HCT116 (cell line): ENCODE measurements at regions not wholly inside any gene's neighbourhood (a gene's known extent, or its start where the extent isn't known, plus 50 kb on each side); places are given as distances from the start of the nearest gene placed in this dataset.

Source experiments
- ATAC-seq: fragments of 200-7000 bp; cut with Tn5 transposase; 2 replicates; pipeline ENCODE4 v1.9.1; 2020; ENCODE audit warnings: mild to moderate bottlenecking, moderate library complexity
- BruUV-seq: library from RNA; stranded (reverse); fragments of 400-500 nt; replicated peaks from 2 replicates; lab custom pipeline; 2021; lab: Mats Ljungman, UMichigan
- CTCF ChIA-PET: fragments of 300-600 bp; sonication (Branson Sonifier 250); formaldehyde crosslinking; loops from one replicate; lab custom pipeline; 2021; ENCODE audit warnings: antibody characterized with exemption; lab: Charles Lee
- POLR2A ChIA-PET: fragments of 300-600, 350-600 bp; sonication (Branson Sonifier 250); formaldehyde crosslinking; loops from one replicate; lab custom pipeline; 2021; ENCODE audit warnings: antibody characterized with exemption; lab: Charles Lee
- RAD21 ChIA-PET, 2 experiments: fragments of 300-600 bp; sonication (Branson Sonifier 250); formaldehyde crosslinking; loops; one replicate each; lab custom pipeline; 2023; ENCODE audit warnings: low total read pairs in 2 of 2; ENCODE audit not compliant: uncharacterized antibody in 2 of 2, unreplicated experiment in 2 of 2, low non-redundant PET in 1 of 2; lab: Charles Lee
- DNase-seq: peaks from one replicate; pipeline ENCODE4 v3.0.0-alpha.2; 2010; ENCODE audit warnings: low read depth, low spot score
- H2AFZ ChIP-seq: fragments of 200-600 bp; shearing (Covaris generic), sonication (generic); 2 replicates; pipeline ENCODE4 v1.6.1; 2017; ENCODE audit warnings: low read depth, mixed run types, mixed read lengths, antibody characterized with exemption, low read length; ENCODE audit not compliant: poor library complexity, severe bottlenecking
- H3K27ac ChIP-seq: 2 replicates; pipeline ENCODE4 v1.5.1; 2012; ENCODE audit warnings: low read depth, low read length
- H3K27me3 ChIP-seq: fragments of 200-600 bp; sonication (generic); 2 replicates; pipeline ENCODE4 v1.6.1; 2016; ENCODE audit warnings: mixed run types, low read length, mixed read lengths; ENCODE audit not compliant: insufficient read depth
- H3K36me3 ChIP-seq, 2 experiments: fragments of 200-500 bp in 1 of 2; fragments of 200-600 bp in 1 of 2; sonication (Bioruptor generic) in 1 of 2; sonication (generic) in 1 of 2; 2 replicates each; pipeline versions ENCODE4 v1.5.1 to v1.6.1; 2014 to 2016; ENCODE audit warnings: low read length in 2 of 2, inconsistent platforms in 1 of 2, mixed read lengths in 1 of 2, mixed run types in 1 of 2; ENCODE audit not compliant: insufficient read depth in 2 of 2, control insufficient read depth in 1 of 2
- H3K4me1 ChIP-seq, 2 experiments: fragments of 200-600 bp in 1 of 2; sonication (generic) in 1 of 2; 2 replicates each; pipeline versions ENCODE4 v1.5.1 to v1.6.1; 2012 to 2017; ENCODE audit warnings: low read length in 2 of 2, inconsistent platforms in 1 of 2, mild to moderate bottlenecking in 1 of 2, mixed read lengths in 1 of 2, mixed run types in 1 of 2, moderate library complexity in 1 of 2; ENCODE audit not compliant: insufficient read depth in 2 of 2, control insufficient read depth in 1 of 2
- H3K4me2 ChIP-seq: fragments of 200-600 bp; sonication (generic); 2 replicates; pipeline ENCODE4 v1.6.1; 2017; ENCODE audit warnings: mixed run types, low read length, mixed read lengths
- H3K4me3 ChIP-seq, 2 experiments: fragments of 200-600 bp in 1 of 2; sonication (generic) in 1 of 2; replicated peaks in 1 of 2; 2 replicates each; pipeline ENCODE4 v1.5.1; 2011 to 2016; ENCODE audit warnings: low read length in 2 of 2, control low read depth in 1 of 2, low read depth in 1 of 2, mild to moderate bottlenecking in 1 of 2, mixed read lengths in 1 of 2, mixed run types in 1 of 2
- H3K79me2 ChIP-seq: fragments of 200-600 bp; sonication (generic); 2 replicates; pipeline ENCODE4 v1.6.1; 2017; ENCODE audit warnings: mild to moderate bottlenecking, mixed run types, low read length, moderate library complexity, mixed read lengths; ENCODE audit not compliant: insufficient read depth
- H3K9ac ChIP-seq: fragments of 200-600 bp; sonication (generic); 2 replicates; pipeline ENCODE4 v1.6.1; 2016; ENCODE audit warnings: low read length, mixed read lengths
- H3K9me2 ChIP-seq: fragments of 200-600 bp; sonication (generic), shearing (Covaris generic); 2 replicates; pipeline ENCODE4 v1.6.1; 2017; ENCODE audit warnings: mixed run types, mild to moderate bottlenecking, moderate library complexity; ENCODE audit not compliant: insufficient read depth
- H3K9me3 ChIP-seq, 2 experiments: fragments of 200-500 bp in 1 of 2; fragments of 200-600 bp in 1 of 2; sonication (Bioruptor generic) in 1 of 2; sonication (generic) in 1 of 2; 2 replicates each; pipeline ENCODE4 v1.6.1; 2014 to 2017; ENCODE audit warnings: low read length in 2 of 2, mixed read lengths in 2 of 2, inconsistent platforms in 1 of 2, low read depth in 1 of 2, mild to moderate bottlenecking in 1 of 2, mixed run types in 1 of 2, moderate library complexity in 1 of 2; ENCODE audit not compliant: control insufficient read depth in 1 of 2, insufficient read depth in 1 of 2
- H4K20me1 ChIP-seq: fragments of 200-600 bp; sonication (generic), shearing (Covaris generic); 2 replicates; pipeline ENCODE4 v1.6.1; 2017; ENCODE audit warnings: mixed run types, mild to moderate bottlenecking, moderate library complexity; ENCODE audit not compliant: insufficient read depth
- ATF3 ChIP-seq: IDR thresholded peaks from 2 replicates; pipeline ENCODE4 v1.6.1; 2012
- CBX3 ChIP-seq: IDR thresholded peaks from 2 replicates; pipeline ENCODE4 v1.6.1; 2012; ENCODE audit warnings: low read depth
- CEBPB ChIP-seq: IDR thresholded peaks from 2 replicates; pipeline ENCODE4 v1.6.1; 2012; ENCODE audit warnings: low read depth
- EGR1 ChIP-seq: IDR thresholded peaks from 2 replicates; pipeline ENCODE4 v1.6.1; 2012; ENCODE audit warnings: low read depth
- ELF1 ChIP-seq: IDR thresholded peaks from 2 replicates; pipeline ENCODE4 v1.6.1; 2012; ENCODE audit warnings: low read depth, borderline replicate concordance
- EZH2 ChIP-seq: fragments of 200-600 bp; sonication (generic); IDR thresholded peaks from 2 replicates; pipeline ENCODE4 v1.6.1; 2017; ENCODE audit warnings: antibody characterized with exemption, mixed run types
- POLR2A ChIP-seq: IDR thresholded peaks from 2 replicates; pipeline ENCODE4 v1.7.0; 2011; ENCODE audit warnings: borderline replicate concordance; ENCODE audit not compliant: insufficient read depth, insufficient read length; ENCODE audit errors: extremely low read depth
- POLR2AphosphoS5 ChIP-seq: IDR thresholded peaks from 2 replicates; pipeline ENCODE4 v1.6.1; 2011; ENCODE audit warnings: mild to moderate bottlenecking, low read depth, low read length, moderate library complexity
- REST ChIP-seq: IDR thresholded peaks from 2 replicates; pipeline ENCODE4 v1.6.1; 2012; ENCODE audit warnings: low read depth
- SP1 ChIP-seq: IDR thresholded peaks from 2 replicates; pipeline ENCODE4 v1.6.1; 2012; ENCODE audit warnings: low read depth
- YY1 ChIP-seq: IDR thresholded peaks from 2 replicates; pipeline ENCODE4 v1.6.1; 2011; ENCODE audit warnings: low read length, low read depth, moderate library complexity, mild to moderate bottlenecking; ENCODE audit not compliant: insufficient replicate concordance; ENCODE audit errors: extremely low read depth
- ZBTB33 ChIP-seq: IDR thresholded peaks from 2 replicates; pipeline ENCODE4 v1.6.1; 2011; ENCODE audit warnings: mild to moderate bottlenecking, low read length, moderate library complexity; ENCODE audit not compliant: insufficient replicate concordance; ENCODE audit errors: extremely low read depth
- ZNF274 ChIP-seq: fragments of 200-500 bp; sonication (Bioruptor generic); IDR thresholded peaks from 2 replicates; pipeline ENCODE4 v1.6.1; 2014; ENCODE audit warnings: mild to moderate bottlenecking, low read depth, low read length, inconsistent platforms
- intact Hi-C: fragments of 100-400 bp; cut with micrococcal nuclease; formaldehyde crosslinking; loops from 2 replicates; pipeline ENCODE4 v1.10.0; 2022
- TF ChIP-seq, protein P1 (sequence below), 3 experiments: fragments of 200-600 bp in 1 of 3; sonication (generic) in 1 of 3; IDR thresholded peaks in 2 of 3; conservative IDR thresholded peaks in 1 of 3; 2 replicates each; pipeline ENCODE4 v1.5.1; 2012 to 2017; ENCODE audit warnings: low read depth in 2 of 3, low read length in 2 of 3, antibody characterized with exemption in 1 of 3, borderline replicate concordance in 1 of 3, control low read depth in 1 of 3, mild to moderate bottlenecking in 1 of 3, mixed read lengths in 1 of 3, mixed run types in 1 of 3, moderate library complexity in 1 of 3; ENCODE audit not compliant: insufficient read depth in 1 of 3

GRCh38 chr6:40290816-40291215 lies 296.3 kb downstream of the LRFN2 start:
- RAD21 ChIA-PET = no interaction called here

More at GRCh38 chr6:40290816-40291215, 296.3 kb downstream of the LRFN2 start:
- DNase-seq (no peak), ATAC-seq (no peak)
- H3K9ac ChIP-seq = no peak overlapping the region
- H3K27me3 ChIP-seq = peaks cover 68% of the 10 kb centered on the region
- H2AFZ ChIP-seq = no peak overlapping the region
- no peaks in the 10 kb centered on the region for H3K79me2 ChIP-seq
- CTCF ChIA-PET = no interaction called here
- intact Hi-C loops = no loop called here
- H4K20me1 ChIP-seq = no peaks in the 10 kb centered on the region
- H3K9me2 ChIP-seq = no peaks in the 10 kb centered on the region
- H3K27ac ChIP-seq = no peak overlapping the region
- H3K4me3 ChIP-seq = no peak overlapping the region
- BruUV-seq = no TSS peak
- POLR2A ChIA-PET = no interaction called here
- H3K4me2 ChIP-seq = no peak overlapping the region
- H3K4me1 ChIP-seq = no peaks in the 10 kb centered on the region
- TF ChIP-seq, protein P1, sequence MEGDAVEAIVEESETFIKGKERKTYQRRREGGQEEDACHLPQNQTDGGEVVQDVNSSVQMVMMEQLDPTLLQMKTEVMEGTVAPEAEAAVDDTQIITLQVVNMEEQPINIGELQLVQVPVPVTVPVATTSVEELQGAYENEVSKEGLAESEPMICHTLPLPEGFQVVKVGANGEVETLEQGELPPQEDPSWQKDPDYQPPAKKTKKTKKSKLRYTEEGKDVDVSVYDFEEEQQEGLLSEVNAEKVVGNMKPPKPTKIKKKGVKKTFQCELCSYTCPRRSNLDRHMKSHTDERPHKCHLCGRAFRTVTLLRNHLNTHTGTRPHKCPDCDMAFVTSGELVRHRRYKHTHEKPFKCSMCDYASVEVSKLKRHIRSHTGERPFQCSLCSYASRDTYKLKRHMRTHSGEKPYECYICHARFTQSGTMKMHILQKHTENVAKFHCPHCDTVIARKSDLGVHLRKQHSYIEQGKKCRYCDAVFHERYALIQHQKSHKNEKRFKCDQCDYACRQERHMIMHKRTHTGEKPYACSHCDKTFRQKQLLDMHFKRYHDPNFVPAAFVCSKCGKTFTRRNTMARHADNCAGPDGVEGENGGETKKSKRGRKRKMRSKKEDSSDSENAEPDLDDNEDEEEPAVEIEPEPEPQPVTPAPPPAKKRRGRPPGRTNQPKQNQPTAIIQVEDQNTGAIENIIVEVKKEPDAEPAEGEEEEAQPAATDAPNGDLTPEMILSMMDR (IDR thresholded peaks at IDR 0.05 in 2 of 3, conservative IDR thresholded peaks at IDR 0.05 in 1 of 3; ENCODE audit: borderline replicate concordance in 1 of 3, insufficient read depth in 1 of 3, low read depth in 2 of 3, low read length in 2 of 3) = no peak
- no peak for TF ChIP-seq ATF3
- TF ChIP-seq ZBTB33 = no peak
- TF ChIP-seq POLR2A = no peak
- TF ChIP-seq CBX3 = no peak
- no peak for TF ChIP-seq SP1
- TF ChIP-seq ZNF274 = no peak
- no peak for TF ChIP-seq POLR2AphosphoS5
- TF ChIP-seq CEBPB = no peak
- no peak for TF ChIP-seq EZH2
- TF ChIP-seq EGR1 = no peak
- no peak for TF ChIP-seq ELF1
- TF ChIP-seq YY1 = no peak
- TF ChIP-seq REST = no peak
- H3K36me3 ChIP-seq = no peaks in the 10 kb centered on the region
- H3K9me3 ChIP-seq = no peaks in the 10 kb centered on the region
